ENCODE measurements at regions not wholly inside any gene's neighbourhood (a gene's known extent, or its start where the extent isn't known, plus 50 kb on each side); places are given as distances from the start of the nearest gene placed in this dataset.

GRCh38 chr3:36302158-36302509, 78.2 kb upstream of the STAC start:
- FAIRE-seq: no peak

- no peak for FAIRE-seq
These were observed 77.7 kb upstream of the STAC start for GRCh38 chr3:36302626-36303025.

- no peak for FAIRE-seq
These were observed 77.0 kb upstream of the STAC start for GRCh38 chr3:36303286-36303685.

GRCh38 chr3:36305929-36306520, 74.3 kb upstream of the STAC start:
- FAIRE-seq: no peak

GRCh38 chr3:36309092-36309491, 71.2 kb upstream of the STAC start:
- no peak for FAIRE-seq

GRCh38 chr3:36312351-36312750, 68.0 kb upstream of the STAC start:
- no peak for FAIRE-seq

GRCh38 chr3:36317915-36318314, 62.4 kb upstream of the STAC start:
- FAIRE-seq: no peak

- FAIRE-seq: no peak
These were observed 61.6 kb upstream of the STAC start for GRCh38 chr3:36318621-36319200.

GRCh38 chr3:36319680-36320079, 60.6 kb upstream of the STAC start:
- no peak for FAIRE-seq
